GM12878 (cell line): ENCODE measurements at regions not wholly inside any gene's neighbourhood (a gene's known extent, or its start where the extent isn't known, plus 50 kb on each side); places are given as distances from the start of the nearest gene placed in this dataset.

Source experiments
- ATAC-seq: fragments of 200-7000 bp; cut with Tn5 transposase; 3 replicates; pipeline ENCODE4 v1.9.1; 2020; ENCODE audit warnings: mild to moderate bottlenecking, moderate library complexity
- BruUV-seq: library from RNA; stranded (reverse); fragments of 400-500 nt; replicated peaks from 2 replicates; lab custom pipeline; 2021; lab: Mats Ljungman, UMichigan
- CTCF ChIA-PET: fragments of 300-600 bp; sonication (Branson Sonifier 250); formaldehyde crosslinking; extraction: SDS; loops from one replicate; lab custom pipeline; 2021; ENCODE audit warnings: inconsistent platforms; lab: Yijun Ruan, JAX
- POLR2A ChIA-PET: fragments of 350-600 bp; formaldehyde crosslinking; extraction: SDS; loops from one replicate; lab custom pipeline; 2021; ENCODE audit warnings: inconsistent platforms; lab: Charles Lee
- RAD21 ChIA-PET: fragments of 300-600 bp; sonication (Branson Sonifier 250); formaldehyde crosslinking; loops from one replicate; lab custom pipeline; 2023; ENCODE audit warnings: antibody characterized with exemption; ENCODE audit not compliant: unreplicated experiment; lab: Charles Lee
- SMC1A ChIA-PET: fragments of 300-600 bp; sonication (Branson Sonifier 250); formaldehyde crosslinking; loops from one replicate; lab custom pipeline; 2023; ENCODE audit not compliant: unreplicated experiment, uncharacterized antibody; lab: Charles Lee
- DNase-seq: peaks from one replicate; pipeline ENCODE4 v3.0.0-alpha.2; 2011; ENCODE audit warnings: low read depth, low spot score
- FAIRE-seq: peaks from 3 replicates; lab custom pipeline; 2011; peaks lifted over from hg19 to GRCh38; lab: Jason Lieb, UNC
- H2AFZ ChIP-seq: 2 replicates; pipeline ENCODE4 v1.6.0; 2011; ENCODE audit warnings: low read depth, low read length, control low read depth; ENCODE audit not compliant: control insufficient read depth
- H3K27ac ChIP-seq: 2 replicates; pipeline ENCODE4 v1.5.1; 2011; ENCODE audit warnings: control low read depth; ENCODE audit not compliant: control insufficient read depth, insufficient read depth
- H3K27me3 ChIP-seq, 2 experiments: replicated peaks in 1 of 2; 2 replicates each; pipeline versions ENCODE4 v1.6.0 to v1.6.1; 2011; ENCODE audit warnings: low read length in 1 of 2; ENCODE audit not compliant: control insufficient read depth in 2 of 2, insufficient read depth in 2 of 2
- H3K36me3 ChIP-seq, 2 experiments: 2 replicates each; pipeline ENCODE4 v1.5.1; 2011; ENCODE audit warnings: low read length in 1 of 2; ENCODE audit not compliant: control insufficient read depth in 2 of 2, insufficient read depth in 2 of 2
- H3K4me1 ChIP-seq: 2 replicates; pipeline ENCODE4 v1.6.1; 2011; ENCODE audit warnings: mild to moderate bottlenecking, low read length, moderate library complexity, mixed read lengths; ENCODE audit not compliant: control insufficient read depth, insufficient read depth
- H3K4me2 ChIP-seq: 2 replicates; pipeline ENCODE4 v1.6.0; 2011; ENCODE audit warnings: control low read depth; ENCODE audit not compliant: control insufficient read depth, insufficient read depth
- H3K4me3 ChIP-seq: fragments of 200-600 bp; sonication (generic); 2 replicates; pipeline ENCODE4 v1.5.1; 2016
- H3K79me2 ChIP-seq: 2 replicates; pipeline ENCODE4 v1.6.0; 2011; ENCODE audit warnings: low read length; ENCODE audit not compliant: control insufficient read depth, insufficient read depth
- H3K9ac ChIP-seq: 2 replicates; pipeline ENCODE4 v1.8.0; 2011; ENCODE audit warnings: low read length, control low read depth, mixed read lengths; ENCODE audit not compliant: control insufficient read depth, insufficient read depth
- H3K9me3 ChIP-seq: replicated peaks from 3 replicates; pipeline ENCODE4 v1.5.1; 2011; ENCODE audit warnings: mild to moderate bottlenecking, low read length; ENCODE audit not compliant: control insufficient read depth, insufficient read depth
- H4K20me1 ChIP-seq: 2 replicates; pipeline ENCODE4 v1.6.0; 2011; ENCODE audit not compliant: control insufficient read depth, insufficient read depth
- ASH2L ChIP-seq: fragments of 300-600, 200-600 bp; sonication (generic); IDR thresholded peaks from 2 replicates; pipeline ENCODE4 v1.6.1; 2017; ENCODE audit warnings: low read depth, mild to moderate bottlenecking, borderline replicate concordance
- ATF3 ChIP-seq: IDR thresholded peaks from 2 replicates; pipeline ENCODE4 v1.6.1; 2011; ENCODE audit warnings: low read depth, mild to moderate bottlenecking, low read length, moderate library complexity, borderline replicate concordance; ENCODE audit errors: extremely low read depth
- ATF7 ChIP-seq: fragments of 450-650 bp; IDR thresholded peaks from 2 replicates; pipeline ENCODE4 v1.6.1; 2016; ENCODE audit warnings: low read depth, mild to moderate bottlenecking
- CBX5 ChIP-seq: sonication (generic); IDR thresholded peaks from 2 replicates; pipeline ENCODE4 v1.6.1; 2016; ENCODE audit warnings: low read depth, moderate library complexity, mild to moderate bottlenecking, inconsistent platforms
- CHD2 ChIP-seq: IDR thresholded peaks from 2 replicates; pipeline ENCODE4 v1.6.1; 2011; ENCODE audit warnings: low read depth, low read length, improper control_type of control experiment, borderline replicate concordance
- IKZF2 ChIP-seq, 2 experiments: fragments of 450-650 bp; IDR thresholded peaks; 2 replicates each; pipeline ENCODE4 v1.6.1; 2017; ENCODE audit warnings: mild to moderate bottlenecking in 2 of 2, moderate library complexity in 2 of 2
- IRF4 ChIP-seq: IDR thresholded peaks from 2 replicates; pipeline ENCODE4 v1.6.1; 2011; ENCODE audit warnings: low read depth, low read length
- NFXL1 ChIP-seq: fragments of 450-650 bp; IDR thresholded peaks from 2 replicates; pipeline ENCODE4 v1.6.1; 2017; ENCODE audit warnings: antibody characterized with exemption, mild to moderate bottlenecking, borderline replicate concordance
- NR2F1 ChIP-seq: fragments of 450-650 bp; conservative IDR thresholded peaks from 2 replicates; pipeline ENCODE4 v1.6.1; 2017; ENCODE audit warnings: mild to moderate bottlenecking
- NRF1 ChIP-seq: conservative IDR thresholded peaks from 2 replicates; pipeline ENCODE4 v1.6.1; 2011; ENCODE audit warnings: mild to moderate bottlenecking, low read depth, low read length, improper control_type of control experiment
- RB1 ChIP-seq: fragments of 450-650 bp; formaldehyde crosslinking; IDR thresholded peaks from 2 replicates; pipeline ENCODE4 v1.6.1; 2017; ENCODE audit warnings: mild to moderate bottlenecking, borderline replicate concordance
- RFX5 ChIP-seq: IDR thresholded peaks from 2 replicates; pipeline ENCODE4 v1.6.1; 2011; ENCODE audit warnings: low read depth, low read length, improper control_type of control experiment
- SIX5 ChIP-seq: IDR thresholded peaks from 2 replicates; pipeline ENCODE4 v1.6.1; 2011; ENCODE audit warnings: mild to moderate bottlenecking, low read depth, low read length, moderate library complexity; ENCODE audit not compliant: severe bottlenecking
- SMAD5 ChIP-seq: IDR thresholded peaks from 2 replicates; pipeline ENCODE4 v1.6.1; 2016; ENCODE audit warnings: antibody characterized with exemption, low read depth
- SREBF1 ChIP-seq: IDR thresholded peaks from 2 replicates; pipeline ENCODE4 v1.6.1; 2012; ENCODE audit warnings: mild to moderate bottlenecking, low read length
- STAT3 ChIP-seq: IDR thresholded peaks from 2 replicates; pipeline ENCODE4 v1.6.1; 2011; ENCODE audit warnings: low read depth, low read length, improper control_type of control experiment
- TCF3 ChIP-seq: IDR thresholded peaks from 2 replicates; pipeline ENCODE4 v1.6.1; 2012; ENCODE audit warnings: low read depth, mild to moderate bottlenecking, low read length, borderline replicate concordance; ENCODE audit not compliant: insufficient read depth
- ZNF24 ChIP-seq: fragments of 450-650 bp; IDR thresholded peaks from 2 replicates; pipeline ENCODE4 v1.6.1; 2017; ENCODE audit warnings: antibody characterized with exemption, mild to moderate bottlenecking
- ZSCAN29 ChIP-seq: fragments of 450-650 bp; IDR thresholded peaks from 2 replicates; pipeline ENCODE4 v1.6.1; 2017; ENCODE audit warnings: mild to moderate bottlenecking, moderate library complexity
- WGBS: methylation state at CpG from one replicate; pipeline ENCODE4 v1.1.6; 2016; ENCODE audit warnings: low lambda C conversion rate; ENCODE audit not compliant: insufficient replicate concordance, insufficient coverage; ENCODE audit errors: missing lambda C conversion rate; 5-methylcytosine and 5-hydroxymethylcytosine counted together
- in situ Hi-C: fragments of 300-500 bp; cut with MboI; formaldehyde crosslinking; loops from 9 replicates; pipeline ENCODE4 v1.14.3; 2018; ENCODE audit warnings: mixed read lengths
- intact Hi-C: fragments of 100-400 bp; cut with micrococcal nuclease; formaldehyde crosslinking; loops from one replicate; pipeline ENCODE4 v1.14.2; 2022; ENCODE audit not compliant: unreplicated experiment

GRCh38 chr4:53651156-53651735 is 60.0 kb upstream of the LNX1 start (continued):
- TF ChIP-seq SIX5 = no peak

GRCh38 chr4:53649357-53649756 is 58.1 kb upstream of the LNX1 start:
- ChIA-PET RAD21 (interaction anchor here (0.6 to 1.4 kb wide), 6 partner anchors 9 to 738 kb away, joined by 3 to 4 read pairs (median 3); no protein-coding TSS in a partner anchor), SMC1A (interaction anchor here (0.7 to 9.0 kb wide), 6 partner anchors 7 to 53 kb away, joined by 3 to 108 read pairs (median 4); no protein-coding TSS in a partner anchor), CTCF (interaction anchor here (0.8 to 9.9 kb wide), 3 partner anchors 18 to 108 kb away, joined by 3 to 112 read pairs (median 5); no protein-coding TSS in a partner anchor), POLR2A (no interaction called here)
- no peak overlapping the region for H3K4me2 ChIP-seq
- H3K79me2 ChIP-seq = no peaks in the 10 kb centered on the region
- no peak overlapping the region for H3K27ac ChIP-seq
- in situ Hi-C loops = loop anchor here (10.0 kb wide), 1 partner anchor 55 kb away; no protein-coding TSS in a partner anchor
- H2AFZ ChIP-seq = no peak overlapping the region
- intact Hi-C loops = no loop called here
- WGBS = 47% methylated on average over 2 of the region's 2 CpGs
- no TSS peak for BruUV-seq
- H3K4me3 ChIP-seq = no peak overlapping the region
- peaks cover 18% of the 10 kb centered on the region for H3K4me1 ChIP-seq
- H3K27me3 ChIP-seq = no peaks in the 10 kb centered on the region
- no peak overlapping the region for H3K9ac ChIP-seq
- H4K20me1 ChIP-seq = no peaks in the 10 kb centered on the region
- no peak for FAIRE-seq
- no peak for ATAC-seq
- no peaks in the 10 kb centered on the region for H3K36me3 ChIP-seq
- TF ChIP-seq ATF3 (no peak), CBX5 (no peak)
- DNase-seq = no peak
- H3K9me3 ChIP-seq = no peaks in the 10 kb centered on the region; the same call in 2 of the 3 replicates

GRCh38 chr4:53647547-53647946 is 56.3 kb upstream of the LNX1 start:
- FAIRE-seq (no peak), ATAC-seq (peak; percentile 70), DNase-seq (no peak)
- H3K4me1 ChIP-seq = peaks cover 6% of the 10 kb centered on the region; the same call in 1 of the 2 replicates
- H3K36me3 ChIP-seq = no peaks in the 10 kb centered on the region
- CTCF ChIA-PET = no interaction called here
- no peak overlapping the region for H3K9ac ChIP-seq
- 64% methylated on average over 5 of the region's 5 CpGs for WGBS
- H3K79me2 ChIP-seq = no peaks in the 10 kb centered on the region
- H3K27ac ChIP-seq = no peak overlapping the region
- BruUV-seq = no TSS peak
- POLR2A ChIA-PET = no interaction called here
- H4K20me1 ChIP-seq = no peaks in the 10 kb centered on the region
- intact Hi-C loops = no loop called here
- H3K27me3 ChIP-seq = no peaks in the 10 kb centered on the region
- RAD21 ChIA-PET = no interaction called here
- H3K9me3 ChIP-seq = no peaks in the 10 kb centered on the region; the same call in 2 of the 3 replicates
- in situ Hi-C loops = loop anchor here (10.0 kb wide), 1 partner anchor 57 kb away; no protein-coding TSS in a partner anchor
- SMC1A ChIA-PET = no interaction called here
- H3K4me2 ChIP-seq = no peak overlapping the region
- H2AFZ ChIP-seq = no peak overlapping the region
- H3K4me3 ChIP-seq = no peak overlapping the region
- TF ChIP-seq ZSCAN29 (no peak), NR2F1 (no peak), IRF4 (no peak), STAT3 (no peak), CHD2 (no peak), ATF7 (peak; percentile 45; the same call in 1 of the 2 replicates), NFXL1 (no peak), NRF1 (no peak), RB1 (no peak), ZNF24 (0 out of 2 replicates have a peak, but pooled peaks have one; percentile 16), SREBF1 (no peak), TCF3 (no peak), RFX5 (no peak), IKZF2 (IDR thresholded peaks at IDR 0.05) (peak; percentile 33 to 60; a peak in 2 of 4 replicates), ASH2L (no peak), SMAD5 (no peak)
